ENCODE measurements at regions not wholly inside any gene's neighbourhood (a gene's known extent, or its start where the extent isn't known, plus 50 kb on each side); places are given as distances from the start of the nearest gene placed in this dataset.

DNA sequence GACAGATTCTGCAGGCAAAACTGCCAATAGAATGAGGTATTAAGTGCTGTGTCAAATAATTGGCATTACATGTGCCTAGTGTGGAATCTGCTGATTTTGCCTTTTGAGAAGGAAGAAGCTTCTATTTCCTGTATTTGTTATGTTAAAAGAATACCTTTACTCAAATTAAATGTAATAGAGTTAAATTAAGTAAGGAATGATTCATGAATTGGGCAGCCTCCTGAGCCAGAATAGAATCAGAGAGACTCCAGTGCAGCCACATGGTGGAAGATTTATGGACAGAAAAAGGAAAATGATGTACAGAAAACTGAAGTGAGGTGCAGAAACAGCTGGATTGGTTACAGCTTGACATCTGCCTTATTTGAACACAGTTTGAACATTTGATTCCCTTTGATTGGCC lies 464.4 kb upstream of the SEMA6A start:
- H3K9me3 ChIP-seq (ENCODE audit: low read length) = no peaks in the 10 kb centered on the region
- POLR2A ChIA-PET = interaction anchor here (0.6 to 1.1 kb wide), 2 partner anchors 9 to 312 kb away, joined by 3 read pairs; no protein-coding TSS in a partner anchor
- no peak overlapping the region for H3K27ac ChIP-seq (ENCODE audit: low read depth, low read length, poor library complexity, severe bottlenecking)
- no peak overlapping the region for H3K4me2 ChIP-seq (ENCODE audit: low read length)
- TF ChIP-seq, protein P1, sequence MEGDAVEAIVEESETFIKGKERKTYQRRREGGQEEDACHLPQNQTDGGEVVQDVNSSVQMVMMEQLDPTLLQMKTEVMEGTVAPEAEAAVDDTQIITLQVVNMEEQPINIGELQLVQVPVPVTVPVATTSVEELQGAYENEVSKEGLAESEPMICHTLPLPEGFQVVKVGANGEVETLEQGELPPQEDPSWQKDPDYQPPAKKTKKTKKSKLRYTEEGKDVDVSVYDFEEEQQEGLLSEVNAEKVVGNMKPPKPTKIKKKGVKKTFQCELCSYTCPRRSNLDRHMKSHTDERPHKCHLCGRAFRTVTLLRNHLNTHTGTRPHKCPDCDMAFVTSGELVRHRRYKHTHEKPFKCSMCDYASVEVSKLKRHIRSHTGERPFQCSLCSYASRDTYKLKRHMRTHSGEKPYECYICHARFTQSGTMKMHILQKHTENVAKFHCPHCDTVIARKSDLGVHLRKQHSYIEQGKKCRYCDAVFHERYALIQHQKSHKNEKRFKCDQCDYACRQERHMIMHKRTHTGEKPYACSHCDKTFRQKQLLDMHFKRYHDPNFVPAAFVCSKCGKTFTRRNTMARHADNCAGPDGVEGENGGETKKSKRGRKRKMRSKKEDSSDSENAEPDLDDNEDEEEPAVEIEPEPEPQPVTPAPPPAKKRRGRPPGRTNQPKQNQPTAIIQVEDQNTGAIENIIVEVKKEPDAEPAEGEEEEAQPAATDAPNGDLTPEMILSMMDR (conservative IDR thresholded peaks at IDR 0.05; ENCODE audit: low read length) = no peak
- TF ChIP-seq EZH2phosphoT487 (IDR thresholded peaks at IDR 0.05; ENCODE audit: borderline replicate concordance, low read depth, low read length) = no peak
- intact Hi-C loops (cut with micrococcal nuclease; ENCODE audit: unreplicated experiment) = no loop called here
- H3K79me2 ChIP-seq (ENCODE audit: insufficient read depth, low read depth, low read length) = no peaks in the 10 kb centered on the region
- H2AFZ ChIP-seq (ENCODE audit: low read length) = no peak overlapping the region
- no peaks in the 10 kb centered on the region for H3K4me1 ChIP-seq (ENCODE audit: insufficient read depth, low read length, poor library complexity, severe bottlenecking)
- no peak for DNase-seq (ENCODE audit: low spot score)
- H4K20me1 ChIP-seq (ENCODE audit: insufficient read depth, low read length) = no peaks in the 10 kb centered on the region
- no peak overlapping the region for H3K4me3 ChIP-seq (ENCODE audit: low read depth, low read length, poor library complexity, severe bottlenecking)
- no peaks in the 10 kb centered on the region for H3K9me2 ChIP-seq (ENCODE audit: insufficient read depth, low read length)
- no peaks in the 10 kb centered on the region for H3K36me3 ChIP-seq (ENCODE audit: insufficient read depth, low read length)
- CTCF ChIA-PET (ENCODE audit: unreplicated experiment) = no interaction called here
- no TSS peak for BruUV-seq (replicated peaks)

DNA sequence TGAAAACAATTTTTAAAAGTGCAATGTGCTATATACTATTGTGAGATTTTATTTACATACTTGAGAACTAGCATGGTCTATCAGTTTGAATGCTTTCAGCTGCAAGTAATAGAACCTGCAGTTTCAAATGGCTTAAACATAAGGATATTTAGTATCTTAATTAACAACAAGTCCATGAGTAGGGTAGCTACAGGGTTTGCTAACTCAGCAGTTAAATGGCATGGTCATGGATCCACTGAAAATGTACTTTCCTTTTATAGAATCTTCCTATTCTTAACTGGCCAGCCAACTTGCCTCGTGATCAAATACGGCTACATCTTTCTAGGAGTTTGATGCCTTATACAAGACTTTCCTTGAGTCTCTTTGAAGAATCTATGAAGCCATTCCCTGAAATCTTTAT lies 452.8 kb upstream of the SEMA6A start:
- Histone ChIP-seq H3K9me3 (ENCODE audit: low read length) (no peaks in the 10 kb centered on the region), H3K4me3 (ENCODE audit: low read depth, low read length, poor library complexity, severe bottlenecking) (no peak overlapping the region), H4K20me1 (ENCODE audit: insufficient read depth, low read length) (no peaks in the 10 kb centered on the region), H3K4me1 (ENCODE audit: insufficient read depth, low read length, poor library complexity, severe bottlenecking) (no peaks in the 10 kb centered on the region), H3K4me2 (ENCODE audit: low read length) (no peak overlapping the region), H2AFZ (ENCODE audit: low read length) (no peak overlapping the region), H3K79me2 (ENCODE audit: insufficient read depth, low read depth, low read length) (no peaks in the 10 kb centered on the region), H3K9me2 (ENCODE audit: insufficient read depth, low read length) (no peaks in the 10 kb centered on the region), H3K36me3 (ENCODE audit: insufficient read depth, low read length) (no peaks in the 10 kb centered on the region), H3K27ac (ENCODE audit: low read depth, low read length, poor library complexity, severe bottlenecking) (no peak overlapping the region)
- no peak for TF ChIP-seq EZH2phosphoT487 (IDR thresholded peaks at IDR 0.05; ENCODE audit: borderline replicate concordance, low read depth, low read length)
- TF ChIP-seq, protein P1 (conservative IDR thresholded peaks at IDR 0.05; ENCODE audit: low read length) = no peak
- no peak for DNase-seq (ENCODE audit: low spot score)
- intact Hi-C loops (cut with micrococcal nuclease; ENCODE audit: unreplicated experiment) = no loop called here
- POLR2A ChIA-PET = interaction anchor here (0.7 kb wide), 1 partner anchor 368 kb away, joined by 3 read pairs; no protein-coding TSS in a partner anchor
- CTCF ChIA-PET (ENCODE audit: unreplicated experiment) = no interaction called here
- BruUV-seq (replicated peaks) = no TSS peak

DNA sequence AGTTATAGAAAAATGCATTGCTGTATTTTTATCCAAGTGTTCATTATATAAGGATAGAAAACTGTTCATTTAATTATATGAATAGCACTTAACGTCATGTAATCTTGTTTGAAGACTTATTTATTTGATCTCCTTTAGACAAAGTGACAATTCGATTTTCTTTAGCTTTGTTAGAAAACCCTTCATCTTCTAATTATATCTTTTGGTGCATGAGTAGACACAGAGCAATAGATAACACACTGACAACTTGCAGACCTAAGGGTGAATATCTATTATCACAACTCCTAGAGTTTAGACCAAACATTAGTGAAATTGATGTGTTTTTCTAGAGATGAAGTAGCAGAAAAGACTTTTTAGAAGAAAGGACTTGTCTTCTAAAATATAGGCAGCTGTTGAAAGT lies 446.4 kb upstream of the SEMA6A start:
- CTCF ChIA-PET (ENCODE audit: unreplicated experiment) = no interaction called here
- no peak overlapping the region for H3K4me2 ChIP-seq (ENCODE audit: low read length)
- POLR2A ChIA-PET = no interaction called here
- no peak for DNase-seq (ENCODE audit: low spot score)
- H3K9me3 ChIP-seq (ENCODE audit: low read length) = no peaks in the 10 kb centered on the region
- BruUV-seq (replicated peaks) = no TSS peak
- intact Hi-C loops (cut with micrococcal nuclease; ENCODE audit: unreplicated experiment) = no loop called here
- H3K36me3 ChIP-seq (ENCODE audit: insufficient read depth, low read length) = no peaks in the 10 kb centered on the region
- no peak overlapping the region for H2AFZ ChIP-seq (ENCODE audit: low read length)
- no peaks in the 10 kb centered on the region for H4K20me1 ChIP-seq (ENCODE audit: insufficient read depth, low read length)
- H3K27ac ChIP-seq (ENCODE audit: low read depth, low read length, poor library complexity, severe bottlenecking) = no peak overlapping the region
- TF ChIP-seq EZH2phosphoT487 (IDR thresholded peaks at IDR 0.05; ENCODE audit: borderline replicate concordance, low read depth, low read length) = no peak
- TF ChIP-seq, protein P1 (conservative IDR thresholded peaks at IDR 0.05; ENCODE audit: low read length) = no peak
- H3K9me2 ChIP-seq (ENCODE audit: insufficient read depth, low read length) = no peaks in the 10 kb centered on the region
- no peaks in the 10 kb centered on the region for H3K79me2 ChIP-seq (ENCODE audit: insufficient read depth, low read depth, low read length)
- H3K4me1 ChIP-seq (ENCODE audit: insufficient read depth, low read length, poor library complexity, severe bottlenecking) = no peaks in the 10 kb centered on the region
- H3K4me3 ChIP-seq (ENCODE audit: low read depth, low read length, poor library complexity, severe bottlenecking) = no peak overlapping the region
